GM10266 (cell line): ENCODE measurements at regions not wholly inside any gene's neighbourhood (a gene's known extent, or its start where the extent isn't known, plus 50 kb on each side); places are given as distances from the start of the nearest gene placed in this dataset.

Experiments
- DNase-seq: peaks from one replicate; pipeline ENCODE4 v3.0.0; 2012; ENCODE audit errors: extremely low spot score
- TF ChIP-seq, protein P1 (sequence below): IDR thresholded peaks from 2 replicates; pipeline ENCODE4 v1.5.1; 2012; ENCODE audit warnings: mild to moderate bottlenecking, low read depth; ENCODE audit not compliant: control insufficient read depth, insufficient read depth; ENCODE audit errors: missing control alignments

DNA sequence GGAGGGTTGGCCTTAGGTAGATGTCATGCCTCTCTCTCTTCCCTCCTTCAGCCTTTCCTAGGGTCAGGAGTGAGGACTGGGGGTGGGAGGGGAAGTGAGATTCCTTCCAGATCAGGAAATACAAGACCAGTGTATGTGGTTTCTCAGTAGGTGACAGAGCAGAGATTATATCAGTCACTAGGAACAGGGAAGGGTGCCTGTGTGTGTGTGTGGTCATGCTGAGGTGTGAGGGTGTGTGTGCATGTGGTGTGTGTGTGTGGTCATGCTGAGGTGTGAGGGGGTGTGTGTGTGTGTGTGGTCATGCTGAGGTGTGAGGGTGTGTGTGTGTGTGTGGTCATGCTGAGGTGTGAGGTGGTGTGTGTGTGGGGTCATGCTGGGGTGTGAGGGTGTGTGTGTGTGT lies 259.8 kb downstream of the LOXHD1 start:
- no peak for DNase-seq
- TF ChIP-seq, protein P1, sequence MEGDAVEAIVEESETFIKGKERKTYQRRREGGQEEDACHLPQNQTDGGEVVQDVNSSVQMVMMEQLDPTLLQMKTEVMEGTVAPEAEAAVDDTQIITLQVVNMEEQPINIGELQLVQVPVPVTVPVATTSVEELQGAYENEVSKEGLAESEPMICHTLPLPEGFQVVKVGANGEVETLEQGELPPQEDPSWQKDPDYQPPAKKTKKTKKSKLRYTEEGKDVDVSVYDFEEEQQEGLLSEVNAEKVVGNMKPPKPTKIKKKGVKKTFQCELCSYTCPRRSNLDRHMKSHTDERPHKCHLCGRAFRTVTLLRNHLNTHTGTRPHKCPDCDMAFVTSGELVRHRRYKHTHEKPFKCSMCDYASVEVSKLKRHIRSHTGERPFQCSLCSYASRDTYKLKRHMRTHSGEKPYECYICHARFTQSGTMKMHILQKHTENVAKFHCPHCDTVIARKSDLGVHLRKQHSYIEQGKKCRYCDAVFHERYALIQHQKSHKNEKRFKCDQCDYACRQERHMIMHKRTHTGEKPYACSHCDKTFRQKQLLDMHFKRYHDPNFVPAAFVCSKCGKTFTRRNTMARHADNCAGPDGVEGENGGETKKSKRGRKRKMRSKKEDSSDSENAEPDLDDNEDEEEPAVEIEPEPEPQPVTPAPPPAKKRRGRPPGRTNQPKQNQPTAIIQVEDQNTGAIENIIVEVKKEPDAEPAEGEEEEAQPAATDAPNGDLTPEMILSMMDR: no peak

DNA sequence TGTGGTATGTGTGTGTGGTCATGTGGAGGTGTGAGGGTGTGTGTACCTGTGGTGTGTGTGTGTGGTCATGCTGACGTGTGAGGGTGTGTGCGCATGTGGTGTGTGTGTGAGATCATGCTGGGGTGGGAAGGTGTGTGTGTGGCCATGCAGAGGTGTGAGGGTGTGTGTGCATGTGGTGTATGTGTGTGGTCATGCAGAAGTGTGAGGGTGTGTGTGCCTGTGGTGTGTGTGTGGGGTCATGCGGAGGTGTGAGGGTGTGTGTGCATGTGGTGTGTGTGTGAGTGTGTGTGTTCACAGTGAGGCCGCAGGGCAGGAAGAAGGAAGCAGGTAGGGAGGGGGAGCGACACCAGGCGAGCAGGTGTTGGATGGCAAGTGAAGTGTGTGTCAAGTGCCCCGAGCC lies 259.0 kb downstream of the LOXHD1 start:
- TF ChIP-seq, protein P1: no peak
- no peak for DNase-seq

DNA sequence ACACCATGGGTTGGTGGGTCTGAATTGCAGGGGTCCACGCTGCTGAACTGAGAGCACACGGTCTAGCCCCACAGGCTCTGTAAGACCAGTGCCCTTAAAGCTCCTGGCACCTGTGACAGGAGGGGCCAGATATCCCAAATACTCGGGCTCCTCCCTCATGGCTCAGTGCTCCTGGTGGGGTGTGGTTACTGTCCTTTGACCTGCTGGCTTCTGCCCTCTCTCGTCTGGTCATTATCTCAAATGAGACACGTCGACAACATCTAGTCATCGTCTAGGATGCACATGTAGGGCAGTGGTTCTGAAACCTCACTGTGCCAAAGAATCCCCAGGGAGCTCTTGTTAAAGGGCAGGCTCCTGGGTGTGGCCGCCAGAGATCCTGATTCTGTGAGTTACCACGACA lies 258.4 kb downstream of the LOXHD1 start:
- TF ChIP-seq, protein P1: no peak
- DNase-seq: no peak

DNA sequence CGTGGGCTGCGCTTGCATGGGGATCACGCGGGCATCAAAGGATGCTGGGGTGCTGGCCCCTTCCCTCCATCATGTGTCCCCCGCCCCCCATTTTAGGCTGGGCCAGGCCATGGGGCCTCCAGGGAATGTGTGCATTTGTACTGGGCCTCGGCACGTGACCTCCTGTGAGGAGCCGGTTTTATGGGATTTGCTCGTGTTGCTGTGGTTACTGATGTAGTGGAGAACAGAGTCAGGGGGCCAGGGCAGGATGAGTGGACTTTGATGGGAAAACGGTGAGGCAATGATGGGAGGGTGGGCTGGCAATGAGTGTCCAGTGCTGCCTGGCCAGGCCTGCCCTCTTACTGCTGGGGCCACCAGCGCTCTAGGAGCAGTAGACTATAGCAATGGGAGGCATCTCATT lies 257.7 kb downstream of the LOXHD1 start:
- TF ChIP-seq, protein P1: no peak
- DNase-seq: no peak

DNA sequence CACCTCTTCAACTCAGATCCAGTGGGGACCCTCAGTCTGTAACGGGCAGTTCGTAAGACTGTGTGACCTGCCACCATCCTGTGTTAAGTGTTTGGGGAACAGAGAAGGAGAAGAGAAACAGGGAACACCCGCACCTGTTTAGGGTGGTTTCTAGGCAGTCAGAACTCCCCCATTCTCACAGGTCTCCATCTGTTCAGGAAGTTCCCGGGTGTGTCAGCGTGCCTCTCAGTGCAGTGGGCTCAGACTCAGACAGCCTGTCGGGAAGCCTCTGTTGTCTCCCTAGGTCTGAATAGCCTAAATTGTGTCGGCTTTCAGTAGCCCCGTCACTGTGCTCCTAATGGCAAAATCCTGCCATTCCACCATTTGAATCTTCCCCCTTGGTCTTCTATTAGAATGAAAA lies 256.6 kb downstream of the LOXHD1 start:
- TF ChIP-seq, protein P1: no peak
- DNase-seq: no peak

DNA sequence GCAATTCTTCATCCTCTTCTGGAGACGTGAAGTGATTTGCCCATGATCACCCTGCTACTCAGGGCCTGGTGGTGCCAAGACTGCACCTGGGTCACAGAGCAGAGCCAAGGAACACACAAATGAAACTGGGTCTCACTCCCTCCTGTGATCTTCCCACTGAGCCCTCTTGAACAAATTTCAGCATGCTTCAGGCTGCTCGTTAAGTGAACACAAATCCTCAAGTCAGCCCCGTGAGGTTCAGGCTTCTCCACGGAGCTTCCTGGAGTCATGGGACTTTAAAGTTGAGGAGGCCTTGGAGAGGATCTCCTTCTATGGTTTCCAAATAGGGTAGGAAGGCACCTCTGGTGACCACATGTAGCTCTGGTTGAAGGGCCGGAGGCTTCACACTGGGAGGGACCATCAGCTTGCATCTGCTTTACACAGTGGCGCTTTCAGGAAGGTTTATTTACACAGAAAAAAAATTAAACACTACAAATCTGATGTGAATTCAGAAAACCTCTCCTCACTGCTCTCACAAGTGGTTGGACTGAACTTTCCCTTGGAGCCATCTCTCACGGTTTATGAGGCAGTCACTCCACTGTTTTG lies 255.4 kb downstream of the LOXHD1 start:
- DNase-seq: no peak
- TF ChIP-seq, protein P1: no peak

DNA sequence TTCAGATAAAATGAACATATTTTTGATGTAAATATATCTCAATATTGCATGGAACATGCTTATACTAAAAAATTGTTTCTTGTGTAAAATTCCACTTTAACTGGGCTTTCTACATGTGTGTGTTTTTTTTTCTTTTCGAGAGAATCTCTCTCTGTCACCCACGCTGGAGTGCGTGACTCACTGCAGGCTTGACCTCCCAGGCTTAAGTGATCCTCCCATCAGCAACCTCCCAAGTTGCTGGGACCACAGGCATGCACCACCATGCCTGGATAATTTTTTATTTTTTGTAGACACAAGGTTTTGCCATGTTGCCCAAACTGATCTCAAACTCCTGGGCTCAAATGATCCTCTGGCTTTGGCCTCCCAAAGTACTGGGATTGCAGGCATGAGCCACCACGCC lies 254.6 kb downstream of the LOXHD1 start:
- no peak for DNase-seq
- TF ChIP-seq, protein P1: no peak
